Stomach (tissue), 4 donors: ENCODE measurements at regions not wholly inside any gene's neighbourhood (a gene's known extent, or its start where the extent isn't known, plus 50 kb on each side); places are given as distances from the start of the nearest gene placed in this dataset.

Experiments
- CTCF ChIP-seq, 7 experiments: fragments of 450-650 bp in 4 of 7; fragments of 200-600 bp in 3 of 7; sonication (generic) in 3 of 7; IDR thresholded peaks; one replicate each; pipeline ENCODE4 v1.5.1; 2016 to 2019; ENCODE audit warnings: antibody characterized with exemption in 7 of 7, control low read depth in 2 of 7, mild to moderate bottlenecking in 1 of 7
- EP300 ChIP-seq: sonication (generic); formaldehyde crosslinking; IDR thresholded peaks from one replicate; pipeline ENCODE4 v1.6.1; 2017; ENCODE audit warnings: antibody characterized with exemption
- POLR2A ChIP-seq, 4 donors: fragments of 450-650 bp; IDR thresholded peaks; one replicate each; pipeline ENCODE4 v1.6.1; 2016; ENCODE audit warnings: antibody characterized with exemption in 4 of 4, control low read depth in 2 of 4, mild to moderate bottlenecking in 1 of 4, moderate library complexity in 1 of 4
- POLR2AphosphoS5 ChIP-seq, 3 donors: sonication (generic); formaldehyde crosslinking; IDR thresholded peaks; one replicate each; pipeline ENCODE4 v1.6.1; 2016; ENCODE audit warnings: antibody characterized with exemption in 3 of 3

- TF ChIP-seq CTCF (IDR thresholded peaks at IDR 0.05) (no peak), EP300 (no peak), POLR2AphosphoS5 (IDR thresholded peaks at IDR 0.05) (no peak), POLR2A (IDR thresholded peaks at IDR 0.05) (no peak)
These were observed 60.2 kb upstream of the LOXL4 start for GRCh38 chr10:98328163-98328562.
